HCT116 (cell line): ENCODE measurements at regions not wholly inside any gene's neighbourhood (a gene's known extent, or its start where the extent isn't known, plus 50 kb on each side); places are given as distances from the start of the nearest gene placed in this dataset.

Experiments
- ATAC-seq: fragments of 200-7000 bp; cut with Tn5 transposase; 2 replicates; pipeline ENCODE4 v1.9.1; 2020; ENCODE audit warnings: mild to moderate bottlenecking, moderate library complexity
- BruUV-seq: library from RNA; stranded (reverse); fragments of 400-500 nt; replicated peaks from 2 replicates; lab custom pipeline; 2021; lab: Mats Ljungman, UMichigan
- CTCF ChIA-PET: fragments of 300-600 bp; sonication (Branson Sonifier 250); formaldehyde crosslinking; loops from one replicate; lab custom pipeline; 2021; ENCODE audit warnings: antibody characterized with exemption; lab: Charles Lee
- POLR2A ChIA-PET: fragments of 300-600, 350-600 bp; sonication (Branson Sonifier 250); formaldehyde crosslinking; loops from one replicate; lab custom pipeline; 2021; ENCODE audit warnings: antibody characterized with exemption; lab: Charles Lee
- RAD21 ChIA-PET, 2 experiments: fragments of 300-600 bp; sonication (Branson Sonifier 250); formaldehyde crosslinking; loops; one replicate each; lab custom pipeline; 2023; ENCODE audit warnings: low total read pairs in 2 of 2; ENCODE audit not compliant: uncharacterized antibody in 2 of 2, unreplicated experiment in 2 of 2, low non-redundant PET in 1 of 2; lab: Charles Lee
- DNase-seq: peaks from one replicate; pipeline ENCODE4 v3.0.0-alpha.2; 2010; ENCODE audit warnings: low read depth, low spot score
- H2AFZ ChIP-seq: fragments of 200-600 bp; shearing (Covaris generic), sonication (generic); 2 replicates; pipeline ENCODE4 v1.6.1; 2017; ENCODE audit warnings: low read depth, mixed run types, mixed read lengths, antibody characterized with exemption, low read length; ENCODE audit not compliant: poor library complexity, severe bottlenecking
- H3K27ac ChIP-seq: 2 replicates; pipeline ENCODE4 v1.5.1; 2012; ENCODE audit warnings: low read depth, low read length
- H3K27me3 ChIP-seq: fragments of 200-600 bp; sonication (generic); 2 replicates; pipeline ENCODE4 v1.6.1; 2016; ENCODE audit warnings: mixed run types, low read length, mixed read lengths; ENCODE audit not compliant: insufficient read depth
- H3K36me3 ChIP-seq, 2 experiments: fragments of 200-500 bp in 1 of 2; fragments of 200-600 bp in 1 of 2; sonication (Bioruptor generic) in 1 of 2; sonication (generic) in 1 of 2; 2 replicates each; pipeline versions ENCODE4 v1.5.1 to v1.6.1; 2014 to 2016; ENCODE audit warnings: low read length in 2 of 2, inconsistent platforms in 1 of 2, mixed read lengths in 1 of 2, mixed run types in 1 of 2; ENCODE audit not compliant: insufficient read depth in 2 of 2, control insufficient read depth in 1 of 2
- H3K4me1 ChIP-seq, 2 experiments: fragments of 200-600 bp in 1 of 2; sonication (generic) in 1 of 2; 2 replicates each; pipeline versions ENCODE4 v1.5.1 to v1.6.1; 2012 to 2017; ENCODE audit warnings: low read length in 2 of 2, inconsistent platforms in 1 of 2, mild to moderate bottlenecking in 1 of 2, mixed read lengths in 1 of 2, mixed run types in 1 of 2, moderate library complexity in 1 of 2; ENCODE audit not compliant: insufficient read depth in 2 of 2, control insufficient read depth in 1 of 2
- H3K4me2 ChIP-seq: fragments of 200-600 bp; sonication (generic); 2 replicates; pipeline ENCODE4 v1.6.1; 2017; ENCODE audit warnings: mixed run types, low read length, mixed read lengths
- H3K4me3 ChIP-seq, 2 experiments: fragments of 200-600 bp in 1 of 2; sonication (generic) in 1 of 2; replicated peaks in 1 of 2; 2 replicates each; pipeline ENCODE4 v1.5.1; 2011 to 2016; ENCODE audit warnings: low read length in 2 of 2, control low read depth in 1 of 2, low read depth in 1 of 2, mild to moderate bottlenecking in 1 of 2, mixed read lengths in 1 of 2, mixed run types in 1 of 2
- H3K79me2 ChIP-seq: fragments of 200-600 bp; sonication (generic); 2 replicates; pipeline ENCODE4 v1.6.1; 2017; ENCODE audit warnings: mild to moderate bottlenecking, mixed run types, low read length, moderate library complexity, mixed read lengths; ENCODE audit not compliant: insufficient read depth
- H3K9ac ChIP-seq: fragments of 200-600 bp; sonication (generic); 2 replicates; pipeline ENCODE4 v1.6.1; 2016; ENCODE audit warnings: low read length, mixed read lengths
- H3K9me2 ChIP-seq: fragments of 200-600 bp; sonication (generic), shearing (Covaris generic); 2 replicates; pipeline ENCODE4 v1.6.1; 2017; ENCODE audit warnings: mixed run types, mild to moderate bottlenecking, moderate library complexity; ENCODE audit not compliant: insufficient read depth
- H3K9me3 ChIP-seq, 2 experiments: fragments of 200-500 bp in 1 of 2; fragments of 200-600 bp in 1 of 2; sonication (Bioruptor generic) in 1 of 2; sonication (generic) in 1 of 2; 2 replicates each; pipeline ENCODE4 v1.6.1; 2014 to 2017; ENCODE audit warnings: low read length in 2 of 2, mixed read lengths in 2 of 2, inconsistent platforms in 1 of 2, low read depth in 1 of 2, mild to moderate bottlenecking in 1 of 2, mixed run types in 1 of 2, moderate library complexity in 1 of 2; ENCODE audit not compliant: control insufficient read depth in 1 of 2, insufficient read depth in 1 of 2
- H4K20me1 ChIP-seq: fragments of 200-600 bp; sonication (generic), shearing (Covaris generic); 2 replicates; pipeline ENCODE4 v1.6.1; 2017; ENCODE audit warnings: mixed run types, mild to moderate bottlenecking, moderate library complexity; ENCODE audit not compliant: insufficient read depth
- CEBPB ChIP-seq: IDR thresholded peaks from 2 replicates; pipeline ENCODE4 v1.6.1; 2012; ENCODE audit warnings: low read depth
- EGR1 ChIP-seq: IDR thresholded peaks from 2 replicates; pipeline ENCODE4 v1.6.1; 2012; ENCODE audit warnings: low read depth
- EZH2 ChIP-seq: fragments of 200-600 bp; sonication (generic); IDR thresholded peaks from 2 replicates; pipeline ENCODE4 v1.6.1; 2017; ENCODE audit warnings: antibody characterized with exemption, mixed run types
- EZH2phosphoT487 ChIP-seq: fragments of 200-600 bp; IDR thresholded peaks from 2 replicates; pipeline ENCODE4 v1.6.1; 2018; ENCODE audit warnings: antibody characterized with exemption, borderline replicate concordance
- MAX ChIP-seq: IDR thresholded peaks from 2 replicates; pipeline ENCODE4 v1.6.1; 2012
- POLR2A ChIP-seq: IDR thresholded peaks from 2 replicates; pipeline ENCODE4 v1.7.0; 2011; ENCODE audit warnings: borderline replicate concordance; ENCODE audit not compliant: insufficient read depth, insufficient read length; ENCODE audit errors: extremely low read depth
- POLR2AphosphoS5 ChIP-seq: IDR thresholded peaks from 2 replicates; pipeline ENCODE4 v1.6.1; 2011; ENCODE audit warnings: mild to moderate bottlenecking, low read depth, low read length, moderate library complexity
- RAD21 ChIP-seq: IDR thresholded peaks from 2 replicates; pipeline ENCODE4 v1.6.1; 2012; ENCODE audit warnings: low read depth, mild to moderate bottlenecking
- SP1 ChIP-seq: IDR thresholded peaks from 2 replicates; pipeline ENCODE4 v1.6.1; 2012; ENCODE audit warnings: low read depth
- SRF ChIP-seq: IDR thresholded peaks from 2 replicates; pipeline ENCODE4 v1.6.1; 2012; ENCODE audit warnings: low read depth
- TCF7L2 ChIP-seq: IDR thresholded peaks from 2 replicates; pipeline ENCODE4 v1.7.0; 2011; ENCODE audit warnings: borderline replicate concordance, inconsistent platforms; ENCODE audit not compliant: insufficient read depth, insufficient read length; ENCODE audit errors: extremely low read depth
- YY1 ChIP-seq: IDR thresholded peaks from 2 replicates; pipeline ENCODE4 v1.6.1; 2011; ENCODE audit warnings: low read length, low read depth, moderate library complexity, mild to moderate bottlenecking; ENCODE audit not compliant: insufficient replicate concordance; ENCODE audit errors: extremely low read depth
- ZFX ChIP-seq: fragments of 450-650 bp; IDR thresholded peaks from 2 replicates; pipeline ENCODE4 v1.6.1; 2017
- ZNF274 ChIP-seq: fragments of 200-500 bp; sonication (Bioruptor generic); IDR thresholded peaks from 2 replicates; pipeline ENCODE4 v1.6.1; 2014; ENCODE audit warnings: mild to moderate bottlenecking, low read depth, low read length, inconsistent platforms
- intact Hi-C: fragments of 100-400 bp; cut with micrococcal nuclease; formaldehyde crosslinking; loops from 2 replicates; pipeline ENCODE4 v1.10.0; 2022
- TF ChIP-seq, protein P1 (sequence below): IDR thresholded peaks from 2 replicates; pipeline ENCODE4 v1.6.1; 2012; ENCODE audit warnings: low read depth

- CTCF ChIA-PET: no interaction called here
- Histone ChIP-seq H3K9ac (no peak overlapping the region), H3K79me2 (no peaks in the 10 kb centered on the region), H3K36me3 (no peaks in the 10 kb centered on the region), H3K4me3 (no peak overlapping the region), H2AFZ (no peak overlapping the region), H3K9me3 (no peaks in the 10 kb centered on the region), H3K4me1 (peaks cover 6 to 12% of the 10 kb centered on the region in 2 experiments; a peak in 1 of 4 replicates), H3K4me2 (no peak overlapping the region), H3K9me2 (no peaks in the 10 kb centered on the region), H4K20me1 (no peaks in the 10 kb centered on the region), H3K27ac (no peak overlapping the region), H3K27me3 (no peaks in the 10 kb centered on the region)
- TF ChIP-seq POLR2AphosphoS5 (no peak), ZFX (no peak), SRF (no peak), EZH2phosphoT487 (no peak), YY1 (no peak), EZH2 (no peak), MAX (no peak), POLR2A (no peak), RAD21 (no peak), CEBPB (no peak), ZNF274 (no peak), SP1 (no peak), EGR1 (no peak), TCF7L2 (no peak)
- TF ChIP-seq, protein P1, sequence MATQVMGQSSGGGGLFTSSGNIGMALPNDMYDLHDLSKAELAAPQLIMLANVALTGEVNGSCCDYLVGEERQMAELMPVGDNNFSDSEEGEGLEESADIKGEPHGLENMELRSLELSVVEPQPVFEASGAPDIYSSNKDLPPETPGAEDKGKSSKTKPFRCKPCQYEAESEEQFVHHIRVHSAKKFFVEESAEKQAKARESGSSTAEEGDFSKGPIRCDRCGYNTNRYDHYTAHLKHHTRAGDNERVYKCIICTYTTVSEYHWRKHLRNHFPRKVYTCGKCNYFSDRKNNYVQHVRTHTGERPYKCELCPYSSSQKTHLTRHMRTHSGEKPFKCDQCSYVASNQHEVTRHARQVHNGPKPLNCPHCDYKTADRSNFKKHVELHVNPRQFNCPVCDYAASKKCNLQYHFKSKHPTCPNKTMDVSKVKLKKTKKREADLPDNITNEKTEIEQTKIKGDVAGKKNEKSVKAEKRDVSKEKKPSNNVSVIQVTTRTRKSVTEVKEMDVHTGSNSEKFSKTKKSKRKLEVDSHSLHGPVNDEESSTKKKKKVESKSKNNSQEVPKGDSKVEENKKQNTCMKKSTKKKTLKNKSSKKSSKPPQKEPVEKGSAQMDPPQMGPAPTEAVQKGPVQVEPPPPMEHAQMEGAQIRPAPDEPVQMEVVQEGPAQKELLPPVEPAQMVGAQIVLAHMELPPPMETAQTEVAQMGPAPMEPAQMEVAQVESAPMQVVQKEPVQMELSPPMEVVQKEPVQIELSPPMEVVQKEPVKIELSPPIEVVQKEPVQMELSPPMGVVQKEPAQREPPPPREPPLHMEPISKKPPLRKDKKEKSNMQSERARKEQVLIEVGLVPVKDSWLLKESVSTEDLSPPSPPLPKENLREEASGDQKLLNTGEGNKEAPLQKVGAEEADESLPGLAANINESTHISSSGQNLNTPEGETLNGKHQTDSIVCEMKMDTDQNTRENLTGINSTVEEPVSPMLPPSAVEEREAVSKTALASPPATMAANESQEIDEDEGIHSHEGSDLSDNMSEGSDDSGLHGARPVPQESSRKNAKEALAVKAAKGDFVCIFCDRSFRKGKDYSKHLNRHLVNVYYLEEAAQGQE: no peak
- RAD21 ChIA-PET: no interaction called here
- BruUV-seq: no TSS peak
- POLR2A ChIA-PET: no interaction called here
- DNase-seq (peak; percentile 15), ATAC-seq (peak; percentile 49)
- intact Hi-C loops: no loop called here
These were observed 79.9 kb upstream of the SLC25A26 start for GRCh38 chr3:66140743-66141372.
